GM12891 (cell line): ENCODE measurements at regions not wholly inside any gene's neighbourhood (a gene's known extent, or its start where the extent isn't known, plus 50 kb on each side); places are given as distances from the start of the nearest gene placed in this dataset.

Experiments
- PAX5 ChIP-seq: IDR thresholded peaks from 2 replicates; pipeline ENCODE4 v1.6.1; 2011; ENCODE audit warnings: low read length, moderate library complexity, mild to moderate bottlenecking; ENCODE audit not compliant: insufficient read depth, severe bottlenecking
- POLR2A ChIP-seq: IDR thresholded peaks from 2 replicates; pipeline ENCODE4 v1.6.1; 2011; ENCODE audit warnings: low read depth, low read length, control low read depth
- POLR2AphosphoS5 ChIP-seq: IDR thresholded peaks from 2 replicates; pipeline ENCODE4 v1.6.1; 2011; ENCODE audit warnings: low read depth, low read length, control low read depth
- POU2F2 ChIP-seq: IDR thresholded peaks from 2 replicates; pipeline ENCODE4 v1.6.1; 2011; ENCODE audit warnings: low read depth, mild to moderate bottlenecking, control low read depth, low read length, moderate library complexity
- SPI1 ChIP-seq: IDR thresholded peaks from 2 replicates; pipeline ENCODE4 v1.6.1; 2011; ENCODE audit warnings: low read depth, low read length, control low read depth
- TAF1 ChIP-seq: IDR thresholded peaks from 2 replicates; pipeline ENCODE4 v1.6.1; 2011; ENCODE audit warnings: low read depth, low read length, control low read depth

GRCh38 chr5:107796797-107797196 lies 126.1 kb upstream of the EFNA5 start:
- TF ChIP-seq POLR2AphosphoS5 = no peak
- no peak for TF ChIP-seq TAF1
- no peak for TF ChIP-seq POLR2A
- TF ChIP-seq SPI1 = no peak
- no peak for TF ChIP-seq POU2F2
- TF ChIP-seq PAX5 = no peak
